ENCODE measurements at regions not wholly inside any gene's neighbourhood (a gene's known extent, or its start where the extent isn't known, plus 50 kb on each side); places are given as distances from the start of the nearest gene placed in this dataset.

- Histone ChIP-seq H3K4me3 (no peak overlapping the region), H3K27me3 (replicated peaks; ENCODE audit: insufficient read depth) (no peaks in the 10 kb centered on the region), H3K9me3 (no peaks in the 10 kb centered on the region), H3K4me1 (replicated peaks) (no peaks in the 10 kb centered on the region), H3K27ac (no peak overlapping the region), H3K36me3 (no peaks in the 10 kb centered on the region)
- whole genome bisulfite sequencing: 93% methylated on average over 1 of the region's 1 CpG
- TF ChIP-seq POLR2A (IDR thresholded peaks at IDR 0.05): no peak
- no peak for DNase-seq (ENCODE audit: low spot score)
- intact Hi-C loops (cut with DNase I): no loop called here
Observed at GRCh38 chr3:144053121-144053520, 81.5 kb downstream of the DIPK2A start.

DNA sequence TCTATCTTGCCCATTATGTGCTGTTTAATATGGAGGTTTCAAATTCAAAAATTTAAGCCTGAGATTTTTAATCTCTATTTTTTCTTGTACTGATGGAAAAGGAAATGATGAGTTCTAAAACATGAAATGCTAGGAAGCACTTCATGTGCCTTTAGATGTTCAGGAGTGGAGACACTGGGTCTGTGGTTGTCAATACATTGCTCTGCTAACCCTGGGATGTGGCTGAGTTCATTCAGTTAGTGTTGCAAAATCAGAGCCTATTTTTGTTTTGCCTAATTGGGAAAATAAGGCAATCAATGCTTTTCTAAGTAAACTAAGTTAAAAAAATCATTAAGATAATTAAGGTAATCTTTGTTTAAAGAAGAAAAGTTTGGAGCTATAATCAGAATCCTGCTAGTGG, 83.1 kb downstream of the DIPK2A start:
- H3K4me1 ChIP-seq (replicated peaks): no peaks in the 10 kb centered on the region
- H3K27me3 ChIP-seq (replicated peaks; ENCODE audit: insufficient read depth): no peaks in the 10 kb centered on the region
- DNase-seq (ENCODE audit: low spot score): no peak
- H3K4me3 ChIP-seq: no peak overlapping the region
- H3K9me3 ChIP-seq: no peaks in the 10 kb centered on the region
- no peak overlapping the region for H3K27ac ChIP-seq
- TF ChIP-seq POLR2AphosphoS5 (IDR thresholded peaks at IDR 0.05) (no peak), POLR2A (IDR thresholded peaks at IDR 0.05) (no peak)
- TF ChIP-seq, protein P1, sequence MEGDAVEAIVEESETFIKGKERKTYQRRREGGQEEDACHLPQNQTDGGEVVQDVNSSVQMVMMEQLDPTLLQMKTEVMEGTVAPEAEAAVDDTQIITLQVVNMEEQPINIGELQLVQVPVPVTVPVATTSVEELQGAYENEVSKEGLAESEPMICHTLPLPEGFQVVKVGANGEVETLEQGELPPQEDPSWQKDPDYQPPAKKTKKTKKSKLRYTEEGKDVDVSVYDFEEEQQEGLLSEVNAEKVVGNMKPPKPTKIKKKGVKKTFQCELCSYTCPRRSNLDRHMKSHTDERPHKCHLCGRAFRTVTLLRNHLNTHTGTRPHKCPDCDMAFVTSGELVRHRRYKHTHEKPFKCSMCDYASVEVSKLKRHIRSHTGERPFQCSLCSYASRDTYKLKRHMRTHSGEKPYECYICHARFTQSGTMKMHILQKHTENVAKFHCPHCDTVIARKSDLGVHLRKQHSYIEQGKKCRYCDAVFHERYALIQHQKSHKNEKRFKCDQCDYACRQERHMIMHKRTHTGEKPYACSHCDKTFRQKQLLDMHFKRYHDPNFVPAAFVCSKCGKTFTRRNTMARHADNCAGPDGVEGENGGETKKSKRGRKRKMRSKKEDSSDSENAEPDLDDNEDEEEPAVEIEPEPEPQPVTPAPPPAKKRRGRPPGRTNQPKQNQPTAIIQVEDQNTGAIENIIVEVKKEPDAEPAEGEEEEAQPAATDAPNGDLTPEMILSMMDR (IDR thresholded peaks at IDR 0.05): no peak
- no peaks in the 10 kb centered on the region for H3K36me3 ChIP-seq
- intact Hi-C loops (cut with DNase I): no loop called here

- Histone ChIP-seq H3K4me3 (no peak overlapping the region), H3K27me3 (replicated peaks; ENCODE audit: insufficient read depth) (no peaks in the 10 kb centered on the region), H3K27ac (no peak overlapping the region), H3K9me3 (no peaks in the 10 kb centered on the region), H3K4me1 (replicated peaks) (no peaks in the 10 kb centered on the region), H3K36me3 (no peaks in the 10 kb centered on the region)
- intact Hi-C loops (cut with DNase I): no loop called here
- 33% methylated on average over 1 of the region's 1 CpG for WGBS
- TF ChIP-seq POLR2A (IDR thresholded peaks at IDR 0.05): no peak
- TF ChIP-seq, protein P1 (IDR thresholded peaks at IDR 0.05): no peak
- TF ChIP-seq POLR2AphosphoS5 (IDR thresholded peaks at IDR 0.05): no peak
- DNase-seq (ENCODE audit: low spot score): no peak
Observed at GRCh38 chr3:144055604-144056003, 84.0 kb downstream of the DIPK2A start.

DNA sequence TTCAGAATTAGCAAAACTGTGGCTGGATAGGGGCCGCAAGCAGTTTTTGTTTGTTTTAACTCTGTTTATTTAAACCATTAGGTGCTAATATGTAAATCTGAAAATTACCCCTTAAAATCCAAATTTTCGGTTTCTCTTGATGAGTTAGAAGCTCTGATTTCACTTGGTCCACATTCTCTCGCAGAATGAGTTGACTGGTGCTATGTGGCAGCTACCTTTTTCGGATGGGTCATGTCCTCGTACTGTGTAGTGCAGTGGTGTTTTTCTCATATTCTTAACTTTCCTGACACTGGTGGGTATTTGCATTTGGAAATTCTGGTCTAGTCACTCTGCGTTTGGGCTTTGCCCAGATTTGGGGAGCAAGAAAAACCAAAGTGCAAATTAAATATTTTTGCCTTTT, 87.1 kb downstream of the DIPK2A start:
- intact Hi-C loops (cut with DNase I): no loop called here
- no peak for DNase-seq (ENCODE audit: low spot score)

GRCh38 chr3:144059481-144059880, 87.9 kb downstream of the DIPK2A start:
- no peak for TF ChIP-seq POLR2AphosphoS5 (IDR thresholded peaks at IDR 0.05)
- TF ChIP-seq, protein P1 (IDR thresholded peaks at IDR 0.05): no peak
- no peak for TF ChIP-seq POLR2A (IDR thresholded peaks at IDR 0.05)
- Histone ChIP-seq H3K4me3 (no peak overlapping the region), H3K4me1 (replicated peaks) (no peaks in the 10 kb centered on the region), H3K36me3 (no peaks in the 10 kb centered on the region), H3K9me3 (no peaks in the 10 kb centered on the region), H3K27ac (no peak overlapping the region), H3K27me3 (replicated peaks; ENCODE audit: insufficient read depth) (no peaks in the 10 kb centered on the region)
- 92% methylated on average over 1 of the region's 1 CpG for WGBS
- DNase-seq (ENCODE audit: low spot score): no peak
- intact Hi-C loops (cut with DNase I): no loop called here

More for the DNA sequence above, 87.1 kb downstream of the DIPK2A start:
- Histone ChIP-seq H3K27me3 (replicated peaks; ENCODE audit: insufficient read depth) (no peaks in the 10 kb centered on the region), H3K36me3 (no peaks in the 10 kb centered on the region), H3K9me3 (no peaks in the 10 kb centered on the region), H3K4me3 (no peak overlapping the region), H3K27ac (no peak overlapping the region), H3K4me1 (replicated peaks) (no peaks in the 10 kb centered on the region)
- TF ChIP-seq, protein P1 (IDR thresholded peaks at IDR 0.05): no peak
- TF ChIP-seq POLR2A (IDR thresholded peaks at IDR 0.05) (no peak), POLR2AphosphoS5 (IDR thresholded peaks at IDR 0.05) (no peak)
- WGBS: 95% methylated on average over 6 of the region's 6 CpGs
